SK-N-SH (cell line): ENCODE measurements at regions not wholly inside any gene's neighbourhood (a gene's known extent, or its start where the extent isn't known, plus 50 kb on each side); places are given as distances from the start of the nearest gene placed in this dataset.

ENCODE experiments used
- CTCF ChIA-PET: fragments of 300-600, 350-600 bp; formaldehyde crosslinking; extraction: SDS; loops from one replicate; lab custom pipeline; 2021; lab: Yijun Ruan, JAX
- POLR2A ChIA-PET: fragments of 350-600 bp; sonication (Branson Sonifier 250); formaldehyde crosslinking; extraction: SDS; loops from one replicate; lab custom pipeline; 2020; ENCODE audit warnings: antibody characterized with exemption, inconsistent platforms; lab: Yijun Ruan, JAX
- DNase-seq: peaks from one replicate; pipeline ENCODE4 v3.0.0; 2012
- H2AFZ ChIP-seq: fragments of 200-600 bp; sonication (generic); 2 replicates; pipeline ENCODE4 v1.8.1; 2016; ENCODE audit warnings: antibody characterized with exemption, mild to moderate bottlenecking, low read depth
- H3F3A ChIP-seq: fragments of 200-600 bp; sonication (generic); replicated peaks from 2 replicates; pipeline ENCODE3; 2016; ENCODE audit warnings: antibody characterized with exemption, mild to moderate bottlenecking; ENCODE audit not compliant: insufficient read depth
- H3K27ac ChIP-seq, 2 experiments: fragments of 200-500 bp in 1 of 2; fragments of 200-600 bp in 1 of 2; sonication (Bioruptor generic) in 1 of 2; sonication (generic), shearing (Covaris generic) in 1 of 2; 2 replicates each; pipeline versions ENCODE4 v1.5.1 to v1.6.1; 2014 to 2016; ENCODE audit warnings: low read depth in 2 of 2, inconsistent platforms in 1 of 2, low read length in 1 of 2, mild to moderate bottlenecking in 1 of 2, mixed read lengths in 1 of 2
- H3K27me3 ChIP-seq: fragments of 200-600 bp; sonication (generic), shearing (Covaris generic); 2 replicates; pipeline ENCODE4 v1.6.1; 2016; ENCODE audit warnings: mixed run types; ENCODE audit not compliant: insufficient read depth
- H3K36me3 ChIP-seq, 2 experiments: fragments of 200-500 bp in 1 of 2; fragments of 200-600 bp in 1 of 2; sonication (Bioruptor generic) in 1 of 2; sonication (generic) in 1 of 2; replicated peaks in 1 of 2; 2 replicates each; pipeline versions ENCODE3 to v1.5.1; 2014 to 2016; ENCODE audit warnings: low read length in 1 of 2, mild to moderate bottlenecking in 1 of 2; ENCODE audit not compliant: insufficient read depth in 2 of 2, control insufficient read depth in 1 of 2
- H3K4me1 ChIP-seq, 2 experiments: fragments of 200-500 bp in 1 of 2; fragments of 200-600 bp in 1 of 2; sonication (Bioruptor generic) in 1 of 2; sonication (generic), shearing (Covaris generic) in 1 of 2; 2 replicates each; pipeline versions ENCODE4 v1.5.1 to v1.6.1; 2014 to 2016; ENCODE audit warnings: low read depth in 1 of 2, low read length in 1 of 2, mixed run types in 1 of 2; ENCODE audit not compliant: insufficient read depth in 2 of 2, control insufficient read depth in 1 of 2
- H3K4me2 ChIP-seq: fragments of 200-600 bp; sonication (generic), shearing (Covaris generic); 2 replicates; pipeline ENCODE4 v1.6.1; 2017; ENCODE audit warnings: mixed run types
- H3K4me3 ChIP-seq, 2 experiments: fragments of 200-500 bp in 1 of 2; fragments of 200-600 bp in 1 of 2; sonication (Bioruptor generic) in 1 of 2; sonication (generic), shearing (Covaris generic) in 1 of 2; 2 replicates each; pipeline versions ENCODE4 v1.5.1 to v1.8.1; 2014 to 2016; ENCODE audit warnings: low read depth in 2 of 2, inconsistent platforms in 1 of 2, low read length in 1 of 2, mild to moderate bottlenecking in 1 of 2, mixed read lengths in 1 of 2, moderate library complexity in 1 of 2
- H3K79me2 ChIP-seq: fragments of 200-600 bp; sonication (generic); 2 replicates; pipeline ENCODE4 v1.8.1; 2017; ENCODE audit warnings: mild to moderate bottlenecking; ENCODE audit not compliant: insufficient read depth
- H3K9ac ChIP-seq: fragments of 200-600 bp; sonication (generic); 2 replicates; pipeline ENCODE4 v1.6.1; 2017; ENCODE audit warnings: mixed run types
- H3K9me2 ChIP-seq: fragments of 200-600 bp; sonication (generic); 2 replicates; pipeline ENCODE4 v1.6.1; 2017; ENCODE audit warnings: mixed run types
- H3K9me3 ChIP-seq: fragments of 200-600 bp; sonication (generic); 2 replicates; pipeline ENCODE4 v1.6.1; 2017; ENCODE audit warnings: mixed run types, mild to moderate bottlenecking, moderate library complexity
- H4K20me1 ChIP-seq: fragments of 200-600 bp; sonication (generic); 2 replicates; pipeline ENCODE4 v1.6.1; 2017; ENCODE audit warnings: mild to moderate bottlenecking, mixed run types; ENCODE audit not compliant: insufficient read depth
- CTCF ChIP-seq: fragments of 200-600 bp; sonication (generic); IDR thresholded peaks from 2 replicates; pipeline ENCODE4 v1.6.1; 2017; ENCODE audit warnings: antibody characterized with exemption, mild to moderate bottlenecking, moderate library complexity
- ELF1 ChIP-seq: IDR thresholded peaks from 2 replicates; pipeline ENCODE4 v1.4.0; 2012
- NRF1 ChIP-seq: IDR thresholded peaks from 2 replicates; pipeline ENCODE4 v1.6.1; 2012; ENCODE audit warnings: low read depth, mild to moderate bottlenecking, low read length
- RCOR1 ChIP-seq: fragments of 150-350 bp; IDR thresholded peaks from 2 replicates; pipeline ENCODE4 v1.6.1; 2017; ENCODE audit warnings: antibody characterized with exemption, low read length
- REST ChIP-seq: IDR thresholded peaks from 2 replicates; pipeline ENCODE4 v1.6.1; 2012; ENCODE audit warnings: mild to moderate bottlenecking, low read depth, low read length, moderate library complexity
- RFX5 ChIP-seq: IDR thresholded peaks from 2 replicates; pipeline ENCODE4 v1.6.1; 2012; ENCODE audit warnings: mild to moderate bottlenecking, improper control_type of control experiment, low read length
- SMC3 ChIP-seq: IDR thresholded peaks from 2 replicates; pipeline ENCODE4 v1.6.1; 2012; ENCODE audit warnings: low read depth, low read length, improper control_type of control experiment
- TCF12 ChIP-seq: IDR thresholded peaks from 2 replicates; pipeline ENCODE4 v1.4.0; 2012
- USF1 ChIP-seq: IDR thresholded peaks from 2 replicates; pipeline ENCODE4 v1.4.0; 2012; ENCODE audit warnings: low read depth, borderline replicate concordance
- YY1 ChIP-seq: IDR thresholded peaks from 2 replicates; pipeline ENCODE4 v1.4.0; 2012; ENCODE audit warnings: low read depth, mild to moderate bottlenecking
- WGBS: methylation state at CpG from one replicate; pipeline ENCODE4 v1.1.6; 2017; ENCODE audit warnings: low lambda C conversion rate; 5-methylcytosine and 5-hydroxymethylcytosine counted together

GRCh38 chr6:145235207-145235606 is 500.1 kb downstream of the EPM2A start:
- CTCF ChIA-PET, result no interaction called here
- H3K4me2 ChIP-seq, result no peak overlapping the region
- H3K4me1 ChIP-seq, result no peaks in the 10 kb centered on the region; a peak in 1 of 4 replicates
- H3K4me3 ChIP-seq, result no peak overlapping the region
- no peak overlapping the region for H3K27ac ChIP-seq
- no peaks in the 10 kb centered on the region for H3K9me2 ChIP-seq
- 37% methylated on average over 1 of the region's 1 CpG for WGBS
- no peaks in the 10 kb centered on the region for H3F3A ChIP-seq
- H3K9me3 ChIP-seq, result no peaks in the 10 kb centered on the region
- H3K27me3 ChIP-seq, result no peaks in the 10 kb centered on the region
- no peak for TF ChIP-seq YY1
- no peak for TF ChIP-seq ELF1
- TF ChIP-seq TCF12, result no peak
- TF ChIP-seq RCOR1, result no peak
- TF ChIP-seq CTCF, result no peak
- TF ChIP-seq REST, result no peak
- no peak for TF ChIP-seq SMC3
- no peak for TF ChIP-seq NRF1
- no peak for TF ChIP-seq RFX5
- POLR2A ChIA-PET, result no interaction called here
- H3K79me2 ChIP-seq, result no peaks in the 10 kb centered on the region
- no peak for DNase-seq
- no peaks in the 10 kb centered on the region for H3K36me3 ChIP-seq
- H2AFZ ChIP-seq, result no peak overlapping the region
- no peak overlapping the region for H3K9ac ChIP-seq
- H4K20me1 ChIP-seq, result no peaks in the 10 kb centered on the region

GRCh38 chr6:145238787-145239186 is 496.5 kb downstream of the EPM2A start:
- no peaks in the 10 kb centered on the region; a peak in 1 of 4 replicates for H3K4me1 ChIP-seq
- no peaks in the 10 kb centered on the region for H3K9me2 ChIP-seq
- TF ChIP-seq USF1 (no peak), TCF12 (no peak)
- no peak overlapping the region for H3K27ac ChIP-seq
- H3K79me2 ChIP-seq, result no peaks in the 10 kb centered on the region
- H3K9me3 ChIP-seq, result no peaks in the 10 kb centered on the region
- H2AFZ ChIP-seq, result no peak overlapping the region
- no peaks in the 10 kb centered on the region for H3F3A ChIP-seq
- H4K20me1 ChIP-seq, result no peaks in the 10 kb centered on the region
- H3K4me3 ChIP-seq, result no peak overlapping the region
- ChIA-PET CTCF (no interaction called here), POLR2A (no interaction called here)
- H3K36me3 ChIP-seq, result no peaks in the 10 kb centered on the region
- H3K4me2 ChIP-seq, result no peak overlapping the region
- no peaks in the 10 kb centered on the region for H3K27me3 ChIP-seq
- no peak for DNase-seq
- H3K9ac ChIP-seq, result no peak overlapping the region
